Endothelial cell of umbilical vein (primary cell): ENCODE measurements at regions not wholly inside any gene's neighbourhood (a gene's known extent, or its start where the extent isn't known, plus 50 kb on each side); places are given as distances from the start of the nearest gene placed in this dataset.

ENCODE experiments used
- BruUV-seq: library from RNA; stranded (reverse); fragments of 400-500 nt; replicated peaks from 2 replicates; lab custom pipeline; 2021; lab: Mats Ljungman, UMichigan
- CTCF ChIA-PET: fragments of 300-600, 350-600 bp; sonication (Branson Sonifier 250); formaldehyde crosslinking; loops from one replicate; lab custom pipeline; 2021; ENCODE audit warnings: antibody characterized with exemption, inconsistent platforms; lab: Charles Lee
- POLR2A ChIA-PET: fragments of 300-600, 350-600 bp; sonication (Branson Sonifier 250); formaldehyde crosslinking; loops from one replicate; lab custom pipeline; 2021; ENCODE audit warnings: antibody characterized with exemption, inconsistent platforms; lab: Charles Lee
- DNase-seq: peaks from one replicate; pipeline ENCODE4 v3.0.0-alpha.2; 2011; ENCODE audit warnings: low read depth, low spot score
- FAIRE-seq: peaks from 2 replicates; lab custom pipeline; 2011; peaks lifted over from hg19 to GRCh38; lab: Jason Lieb, UNC
- H2AFZ ChIP-seq: 2 replicates; pipeline ENCODE4 v1.6.0; 2012; ENCODE audit warnings: low read depth, low read length, control low read depth, inconsistent platforms
- H3K27ac ChIP-seq: 2 replicates; pipeline ENCODE4 v1.5.1; 2011; ENCODE audit warnings: low read depth, mild to moderate bottlenecking, control low read depth, low read length, moderate library complexity; ENCODE audit not compliant: insufficient read depth
- H3K27me3 ChIP-seq, 2 experiments: 2 replicates each; pipeline versions ENCODE4 v1.6.0 to v1.6.1; 2011; ENCODE audit warnings: low read length in 2 of 2, mixed read lengths in 1 of 2; ENCODE audit not compliant: control insufficient read depth in 2 of 2, insufficient read depth in 2 of 2
- H3K36me3 ChIP-seq, 2 experiments: 2 replicates in 1 of 2; 3 replicates in 1 of 2; pipeline ENCODE4 v1.5.1; 2011; ENCODE audit warnings: low read length in 2 of 2, mild to moderate bottlenecking in 1 of 2, moderate library complexity in 1 of 2; ENCODE audit not compliant: control insufficient read depth in 2 of 2, insufficient read depth in 2 of 2; ENCODE audit errors: extremely low read depth in 1 of 2
- H3K4me1 ChIP-seq: 3 replicates; pipeline ENCODE4 v1.5.1; 2011; ENCODE audit warnings: mild to moderate bottlenecking, low read length; ENCODE audit not compliant: control insufficient read depth, insufficient read depth; ENCODE audit errors: extremely low read depth
- H3K4me2 ChIP-seq: 2 replicates; pipeline ENCODE4 v1.6.1; 2011; ENCODE audit warnings: low read length, control low read depth, mixed read lengths; ENCODE audit not compliant: insufficient read depth
- H3K4me3 ChIP-seq, 3 experiments: fragments of 200-600 bp in 1 of 3; sonication (generic), shearing (Covaris generic) in 1 of 3; replicated peaks in 1 of 3; 2 replicates each; pipeline ENCODE4 v1.5.1; 2011 to 2016; ENCODE audit warnings: control low read depth in 3 of 3, low read length in 3 of 3, mild to moderate bottlenecking in 2 of 3, inconsistent platforms in 1 of 3, low read depth in 1 of 3, moderate library complexity in 1 of 3; ENCODE audit not compliant: insufficient read depth in 1 of 3
- H3K79me2 ChIP-seq: 2 replicates; pipeline ENCODE4 v1.6.0; 2012; ENCODE audit warnings: low read length, inconsistent platforms; ENCODE audit not compliant: control insufficient read depth, insufficient read depth
- H3K9ac ChIP-seq: replicated peaks from 2 replicates; pipeline ENCODE3; 2011; ENCODE audit warnings: low read length, control low read depth; ENCODE audit not compliant: insufficient read depth; ENCODE audit errors: extremely low read depth
- H3K9me1 ChIP-seq: replicated peaks from 3 replicates; pipeline ENCODE4 v1.6.0; 2011; ENCODE audit warnings: mild to moderate bottlenecking, low read length; ENCODE audit not compliant: control insufficient read depth, insufficient read depth; ENCODE audit errors: extremely low read depth
- H3K9me3 ChIP-seq: replicated peaks from 2 replicates; pipeline ENCODE4 v1.5.1; 2012; ENCODE audit warnings: low read length, inconsistent platforms; ENCODE audit not compliant: control insufficient read depth, insufficient read depth
- H4K20me1 ChIP-seq: replicated peaks from 2 replicates; pipeline ENCODE3; 2011; ENCODE audit warnings: mild to moderate bottlenecking, low read length; ENCODE audit not compliant: control insufficient read depth, insufficient read depth; ENCODE audit errors: extremely low read depth
- EZH2 ChIP-seq: IDR thresholded peaks from 2 replicates; pipeline ENCODE4 v1.6.1; 2012; ENCODE audit warnings: borderline replicate concordance, low read depth, mild to moderate bottlenecking, moderate library complexity, low read length, inconsistent platforms; ENCODE audit not compliant: severe bottlenecking
- FOS ChIP-seq: IDR thresholded peaks from 2 replicates; pipeline ENCODE4 v1.6.1; 2011; ENCODE audit warnings: mild to moderate bottlenecking, low read length, moderate library complexity, borderline replicate concordance; ENCODE audit not compliant: insufficient read depth
- GATA2 ChIP-seq: IDR thresholded peaks from 2 replicates; pipeline ENCODE4 v1.7.0; 2011; ENCODE audit warnings: low read depth, mild to moderate bottlenecking, moderate library complexity, mixed read lengths, low read length; ENCODE audit not compliant: insufficient read length, insufficient read depth
- JUN ChIP-seq: IDR thresholded peaks from 2 replicates; pipeline ENCODE4 v1.6.1; 2011; ENCODE audit warnings: borderline replicate concordance, low read depth; ENCODE audit not compliant: insufficient read length, insufficient read depth
- MYC ChIP-seq: IDR thresholded peaks from one replicate; pipeline ENCODE4 v1.6.1; 2011; ENCODE audit warnings: mild to moderate bottlenecking, low read depth, low read length
- POLR2A ChIP-seq: IDR thresholded peaks from 2 replicates; pipeline ENCODE4 v1.6.1; 2012; ENCODE audit warnings: low read depth, mild to moderate bottlenecking, control low read depth, low read length
- POLR2AphosphoS5 ChIP-seq: IDR thresholded peaks from 2 replicates; pipeline ENCODE4 v1.6.1; 2012; ENCODE audit warnings: low read depth, mild to moderate bottlenecking, control low read depth, low read length, moderate library complexity; ENCODE audit not compliant: insufficient read depth
- dilution Hi-C: fragments of 300-500 bp; cut with MboI; formaldehyde crosslinking; loops from one replicate; pipeline ENCODE4 v1.15.0; 2019; ENCODE audit warnings: low sequenced_read_pairs; ENCODE audit not compliant: extremely low pct_ligation_motif_present
- intact Hi-C: fragments of 100-400 bp; cut with micrococcal nuclease; formaldehyde crosslinking; loops from one replicate; pipeline ENCODE4 v1.10.0; 2022
- TF ChIP-seq, protein P1 (sequence below), 2 donors: IDR thresholded peaks; 1 replicate in 1 of 2; 2 replicates in 1 of 2; pipeline ENCODE4 v1.5.1; 2011; ENCODE audit warnings: low read length in 2 of 2, mild to moderate bottlenecking in 2 of 2, moderate library complexity in 2 of 2, control low read depth in 1 of 2, inconsistent platforms in 1 of 2, low read depth in 1 of 2; ENCODE audit not compliant: insufficient read depth in 1 of 2; ENCODE audit errors: extremely low read depth in 1 of 2
- TF ChIP-seq, protein P2 (sequence below): IDR thresholded peaks from 2 replicates; pipeline ENCODE4 v1.6.1; 2011; ENCODE audit not compliant: insufficient read depth, insufficient read length

DNA sequence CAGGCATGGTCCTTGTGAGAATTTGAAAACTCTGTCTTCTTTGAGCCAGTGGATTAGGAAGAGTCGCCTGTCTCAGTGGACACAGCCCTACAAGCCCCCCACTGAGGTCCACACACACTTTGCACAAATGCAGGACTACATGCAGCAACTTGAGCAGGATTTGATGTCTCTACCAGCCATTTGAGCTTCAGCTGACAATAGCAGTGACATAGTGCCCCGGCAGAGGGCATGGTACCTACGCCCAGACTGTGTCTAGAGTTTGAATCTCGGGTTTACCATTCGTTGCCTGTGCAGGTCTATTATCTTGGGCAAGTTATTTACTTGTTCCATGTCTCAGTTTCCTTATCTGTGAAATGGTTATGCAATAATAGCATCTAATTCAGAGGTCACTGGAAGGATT is 580.1 kb downstream of the TFAP2B start:
- Histone ChIP-seq H3K27ac (no peak overlapping the region), H3K4me2 (no peak overlapping the region), H3K4me1 (no peaks in the 10 kb centered on the region), H3K27me3 (no peaks in the 10 kb centered on the region), H3K9ac (no peak overlapping the region), H4K20me1 (no peaks in the 10 kb centered on the region), H3K9me3 (peaks cover 4% of the 10 kb centered on the region), H3K4me3 (no peak overlapping the region), H3K36me3 (no peaks in the 10 kb centered on the region), H3K9me1 (no peaks in the 10 kb centered on the region), H2AFZ (no peak overlapping the region), H3K79me2 (no peaks in the 10 kb centered on the region)
- ChIA-PET CTCF (no interaction called here), POLR2A (no interaction called here)
- no TSS peak for BruUV-seq
- DNase-seq: no peak
- dilution Hi-C loops: no loop called here
- FAIRE-seq: no peak
- TF ChIP-seq MYC (no peak), FOS (no peak), JUN (no peak), POLR2AphosphoS5 (no peak), GATA2 (no peak), POLR2A (no peak), EZH2 (no peak)
- TF ChIP-seq, protein P1, sequence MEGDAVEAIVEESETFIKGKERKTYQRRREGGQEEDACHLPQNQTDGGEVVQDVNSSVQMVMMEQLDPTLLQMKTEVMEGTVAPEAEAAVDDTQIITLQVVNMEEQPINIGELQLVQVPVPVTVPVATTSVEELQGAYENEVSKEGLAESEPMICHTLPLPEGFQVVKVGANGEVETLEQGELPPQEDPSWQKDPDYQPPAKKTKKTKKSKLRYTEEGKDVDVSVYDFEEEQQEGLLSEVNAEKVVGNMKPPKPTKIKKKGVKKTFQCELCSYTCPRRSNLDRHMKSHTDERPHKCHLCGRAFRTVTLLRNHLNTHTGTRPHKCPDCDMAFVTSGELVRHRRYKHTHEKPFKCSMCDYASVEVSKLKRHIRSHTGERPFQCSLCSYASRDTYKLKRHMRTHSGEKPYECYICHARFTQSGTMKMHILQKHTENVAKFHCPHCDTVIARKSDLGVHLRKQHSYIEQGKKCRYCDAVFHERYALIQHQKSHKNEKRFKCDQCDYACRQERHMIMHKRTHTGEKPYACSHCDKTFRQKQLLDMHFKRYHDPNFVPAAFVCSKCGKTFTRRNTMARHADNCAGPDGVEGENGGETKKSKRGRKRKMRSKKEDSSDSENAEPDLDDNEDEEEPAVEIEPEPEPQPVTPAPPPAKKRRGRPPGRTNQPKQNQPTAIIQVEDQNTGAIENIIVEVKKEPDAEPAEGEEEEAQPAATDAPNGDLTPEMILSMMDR (IDR thresholded peaks at IDR 0.05; ENCODE audit: extremely low read depth in 1 of 2, insufficient read depth in 1 of 2, low read depth in 1 of 2, low read length in 2 of 2): no peak
- TF ChIP-seq, protein P2, sequence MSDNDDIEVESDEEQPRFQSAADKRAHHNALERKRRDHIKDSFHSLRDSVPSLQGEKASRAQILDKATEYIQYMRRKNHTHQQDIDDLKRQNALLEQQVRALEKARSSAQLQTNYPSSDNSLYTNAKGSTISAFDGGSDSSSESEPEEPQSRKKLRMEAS: no peak
- intact Hi-C loops: no loop called here
